GM19468 (cell line): ENCODE measurements at regions not wholly inside any gene's neighbourhood (a gene's known extent, or its start where the extent isn't known, plus 50 kb on each side); places are given as distances from the start of the nearest gene placed in this dataset.

Experiments used
- ATAC-seq: cut with Tn5 transposase; IDR thresholded peaks from one replicate; pipeline ENCODE4 v1.9.1; 2021; ENCODE audit warnings: mild to moderate bottlenecking, moderate library complexity, moderate number of reproducible peaks; ENCODE audit not compliant: unreplicated experiment; ENCODE audit errors: extremely low read depth

GRCh38 chr4:60759518-60760245, 440.4 kb upstream of the ADGRL3 start:
- no peak for ATAC-seq

- ATAC-seq: no peak
Observed at GRCh38 chr4:60780874-60781273, 419.3 kb upstream of the ADGRL3 start.

GRCh38 chr4:60790608-60791007, 409.5 kb upstream of the ADGRL3 start:
- ATAC-seq: no peak

GRCh38 chr4:60794372-60794771, 405.8 kb upstream of the ADGRL3 start:
- ATAC-seq: no peak

GRCh38 chr4:60799214-60799613, 400.9 kb upstream of the ADGRL3 start:
- no peak for ATAC-seq

- ATAC-seq: no peak
Observed at GRCh38 chr4:60800701-60801100, 399.4 kb upstream of the ADGRL3 start.

- no peak for ATAC-seq
Observed at GRCh38 chr4:60805500-60806313, 394.4 kb upstream of the ADGRL3 start.

- no peak for ATAC-seq
Observed at GRCh38 chr4:60808726-60809485, 391.2 kb upstream of the ADGRL3 start.

- ATAC-seq: no peak
Observed at GRCh38 chr4:60809486-60809800, 390.7 kb upstream of the ADGRL3 start.

GRCh38 chr4:60812811-60813210, 387.3 kb upstream of the ADGRL3 start:
- no peak for ATAC-seq

GRCh38 chr4:60814549-60814948, 385.6 kb upstream of the ADGRL3 start:
- ATAC-seq: no peak

- ATAC-seq: no peak
Observed at GRCh38 chr4:60817609-60818008, 382.5 kb upstream of the ADGRL3 start.

- ATAC-seq: no peak
Observed at GRCh38 chr4:60822986-60823385, 377.1 kb upstream of the ADGRL3 start.

GRCh38 chr4:60840020-60840419, 360.1 kb upstream of the ADGRL3 start:
- ATAC-seq: no peak

GRCh38 chr4:60846678-60847077, 353.4 kb upstream of the ADGRL3 start:
- no peak for ATAC-seq

- no peak for ATAC-seq
Observed at GRCh38 chr4:60847614-60848013, 352.5 kb upstream of the ADGRL3 start.

- ATAC-seq: no peak
Observed at GRCh38 chr4:60857130-60857753, 342.9 kb upstream of the ADGRL3 start.

GRCh38 chr4:60863442-60863841, 336.7 kb upstream of the ADGRL3 start:
- no peak for ATAC-seq

GRCh38 chr4:60865273-60865672, 334.9 kb upstream of the ADGRL3 start:
- ATAC-seq: no peak

GRCh38 chr4:60868232-60868960, 331.7 kb upstream of the ADGRL3 start:
- ATAC-seq: no peak
